Keratinocyte (primary cell): ENCODE measurements at regions not wholly inside any gene's neighbourhood (a gene's known extent, or its start where the extent isn't known, plus 50 kb on each side); places are given as distances from the start of the nearest gene placed in this dataset.

Source experiments
- CTCF ChIP-seq, 3 experiments: IDR thresholded peaks in 1 of 3; conservative IDR thresholded peaks in 1 of 3; optimal IDR thresholded peaks in 1 of 3; 2 replicates in 2 of 3; 3 replicates in 1 of 3; pipeline versions ENCODE3 to v1.5.1; 2011; ENCODE audit warnings: low read length in 3 of 3, mild to moderate bottlenecking in 3 of 3, moderate library complexity in 2 of 3, control low read depth in 1 of 3, inconsistent platforms in 1 of 3; ENCODE audit not compliant: insufficient read depth in 2 of 3; ENCODE audit errors: extremely low read depth in 1 of 3
- EZH2 ChIP-seq: IDR thresholded peaks from one replicate; pipeline ENCODE4 v1.6.1; 2012; ENCODE audit warnings: inconsistent platforms, mild to moderate bottlenecking, low read length, moderate library complexity

- TF ChIP-seq CTCF (optimal IDR thresholded peaks at IDR 0.05 in 1 of 3, IDR thresholded peaks at IDR 0.05 in 1 of 3, conservative IDR thresholded peaks at IDR 0.05 in 1 of 3; ENCODE audit: extremely low read depth in 1 of 3, insufficient read depth in 2 of 3, low read length in 3 of 3) (no peak), EZH2 (no peak)
These were observed 74.2 kb upstream of the SERTAD2 start for GRCh38 chr2:64727843-64728463.
